ENCODE measurements at regions not wholly inside any gene's neighbourhood (a gene's known extent, or its start where the extent isn't known, plus 50 kb on each side); places are given as distances from the start of the nearest gene placed in this dataset.

GRCh38 chr16:87067836-87068761 lies 249.1 kb downstream of the C16orf95 start:
- no peak for DNase-seq (ENCODE audit: low spot score)

- no peak for DNase-seq (ENCODE audit: low spot score)
These were observed 248.4 kb downstream of the C16orf95 start for GRCh38 chr16:87068762-87069150.

GRCh38 chr16:87070657-87071056 lies 246.5 kb downstream of the C16orf95 start:
- no peak for DNase-seq (ENCODE audit: low spot score)

DNA sequence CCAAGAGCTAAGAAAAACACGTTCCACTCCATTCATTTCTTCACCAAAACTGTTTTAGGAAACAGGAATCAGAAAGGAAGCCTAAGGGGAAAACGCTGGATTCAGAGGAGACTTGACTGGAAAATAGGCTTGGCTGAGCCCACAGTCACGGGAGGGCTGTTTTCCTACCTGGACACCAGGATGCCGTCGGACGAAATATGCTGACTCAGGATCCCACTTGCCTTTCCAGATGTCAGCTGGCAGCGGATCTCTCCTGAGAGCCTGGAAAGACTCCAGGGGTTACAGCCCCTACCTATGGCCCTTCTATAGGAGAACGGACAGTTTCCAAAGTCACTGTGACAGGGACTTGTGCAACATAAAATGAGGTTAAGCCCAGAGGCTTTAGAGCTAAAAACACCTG lies 245.1 kb downstream of the C16orf95 start:
- DNase-seq (ENCODE audit: low spot score), result no peak

- no peak for DNase-seq (ENCODE audit: low spot score)
These were observed 242.4 kb downstream of the C16orf95 start for GRCh38 chr16:87074641-87075318.

- DNase-seq (ENCODE audit: low spot score), result no peak
These were observed 241.8 kb downstream of the C16orf95 start for GRCh38 chr16:87075319-87075860.

DNA sequence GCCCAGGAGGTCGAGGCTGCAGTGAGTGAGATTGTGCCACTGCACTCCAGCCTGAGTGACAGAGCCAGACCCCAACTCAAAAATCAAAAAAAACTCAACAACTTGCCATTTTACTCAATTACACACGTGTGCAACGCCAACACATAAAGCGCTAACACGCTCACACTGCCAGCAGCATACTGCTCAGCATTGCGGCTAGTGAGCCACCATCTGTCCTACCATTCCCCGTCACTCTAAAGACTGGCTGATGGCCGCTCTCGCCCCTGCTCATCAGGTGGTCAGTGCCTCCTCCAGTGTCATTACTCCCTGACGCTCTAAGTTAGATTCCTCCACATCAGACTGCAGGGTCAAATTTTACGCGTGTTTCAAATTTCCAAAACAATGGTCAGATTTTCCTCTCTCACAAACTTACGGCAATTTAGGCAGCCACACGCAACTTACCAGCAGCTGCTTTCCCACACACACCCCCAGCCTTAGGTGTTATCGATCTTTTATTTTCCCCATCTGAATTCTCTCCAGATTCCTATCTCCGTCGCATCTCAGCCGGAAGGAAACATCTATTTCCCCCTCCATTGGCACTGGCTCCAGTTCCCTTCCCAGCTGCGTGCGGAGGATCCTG lies 240.8 kb downstream of the C16orf95 start:
- DNase-seq (ENCODE audit: low spot score), result no peak

DNA sequence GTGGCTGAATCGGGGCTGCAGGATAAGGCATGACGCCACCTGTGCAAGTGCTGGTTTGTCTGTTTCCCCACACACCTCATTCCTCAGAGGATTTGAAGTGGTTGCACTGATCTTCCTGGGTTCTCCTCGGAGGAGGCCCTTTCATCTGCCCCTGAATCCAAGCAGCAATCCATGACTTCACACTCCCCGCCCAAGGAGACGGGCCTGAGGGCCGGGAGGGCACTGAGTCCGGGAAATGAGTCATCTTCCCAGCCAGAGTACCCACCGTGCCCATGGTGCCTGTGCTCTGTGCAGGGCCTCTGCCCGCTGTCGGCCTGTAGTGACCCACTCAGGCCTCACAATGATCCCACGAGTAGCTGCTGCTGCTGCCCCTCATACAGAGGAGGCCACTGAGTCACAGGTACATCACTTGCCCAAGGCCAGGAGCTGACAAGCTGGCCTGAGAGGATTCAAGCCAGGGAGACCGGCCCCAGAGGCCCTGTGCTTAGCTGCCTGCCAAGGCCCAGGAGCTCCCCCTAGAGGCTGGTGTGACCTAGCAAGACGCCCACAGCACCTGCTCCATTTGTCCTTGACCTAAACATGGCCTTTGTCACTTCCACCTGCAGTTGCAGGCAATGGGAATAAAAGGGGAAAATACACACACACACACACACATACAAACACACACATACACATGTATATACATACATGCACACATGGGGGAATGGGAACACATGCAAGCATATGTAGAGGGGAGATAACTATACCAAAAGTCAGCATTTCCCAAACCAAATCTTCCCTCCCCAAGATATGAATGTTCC lies 240.0 kb downstream of the C16orf95 start:
- DNase-seq (ENCODE audit: low spot score), result peak; percentile 61

GRCh38 chr16:87077750-87078127 lies 239.5 kb downstream of the C16orf95 start:
- DNase-seq (ENCODE audit: low spot score), result no peak

- DNase-seq (ENCODE audit: low spot score), result no peak
These were observed 236.5 kb downstream of the C16orf95 start for GRCh38 chr16:87080571-87081167.

DNA sequence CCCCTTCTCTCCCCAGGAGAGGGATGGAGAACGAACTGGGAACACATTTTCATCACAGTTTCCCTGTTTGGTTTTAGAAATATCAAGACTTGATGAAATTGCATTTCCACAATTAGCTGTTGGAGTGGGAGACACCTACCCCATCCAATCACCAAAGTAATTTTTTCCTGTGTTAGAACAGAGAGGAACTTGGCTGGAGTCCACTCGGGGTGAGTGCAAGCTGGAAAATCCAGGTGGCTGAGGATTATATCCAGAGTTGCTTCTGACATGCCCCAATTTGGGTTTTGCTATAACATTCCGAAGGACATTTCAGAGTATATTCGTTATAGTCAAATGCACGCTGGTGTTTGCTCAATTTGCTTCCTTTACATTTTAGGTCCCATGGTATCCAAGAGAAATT lies 231.8 kb downstream of the C16orf95 start:
- no peak for DNase-seq (ENCODE audit: low spot score)

DNA sequence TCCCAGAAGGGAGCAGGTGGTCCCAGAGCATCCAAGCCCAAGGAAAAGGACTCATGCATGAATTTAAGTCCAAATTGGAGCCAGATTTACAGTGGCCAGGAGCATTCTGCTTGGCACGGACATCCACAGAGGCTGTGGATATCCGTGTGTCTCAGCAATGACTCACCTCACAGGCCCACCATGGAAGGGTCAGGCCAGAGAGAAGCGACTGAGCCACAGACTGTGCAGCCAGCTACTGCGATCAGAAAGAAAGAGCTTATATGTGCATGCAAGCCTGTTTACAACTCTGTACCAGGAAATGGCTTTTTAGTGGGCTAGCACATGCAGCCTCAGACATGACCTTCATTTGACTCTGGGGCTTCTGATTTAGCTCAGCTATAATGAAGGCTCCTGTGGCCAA lies 231.0 kb downstream of the C16orf95 start:
- no peak for DNase-seq (ENCODE audit: low spot score)

- DNase-seq (ENCODE audit: low spot score), result no peak
These were observed 230.6 kb downstream of the C16orf95 start for GRCh38 chr16:87086575-87086974.

- no peak for DNase-seq (ENCODE audit: low spot score)
These were observed 224.2 kb downstream of the C16orf95 start for GRCh38 chr16:87092958-87093357.

DNA sequence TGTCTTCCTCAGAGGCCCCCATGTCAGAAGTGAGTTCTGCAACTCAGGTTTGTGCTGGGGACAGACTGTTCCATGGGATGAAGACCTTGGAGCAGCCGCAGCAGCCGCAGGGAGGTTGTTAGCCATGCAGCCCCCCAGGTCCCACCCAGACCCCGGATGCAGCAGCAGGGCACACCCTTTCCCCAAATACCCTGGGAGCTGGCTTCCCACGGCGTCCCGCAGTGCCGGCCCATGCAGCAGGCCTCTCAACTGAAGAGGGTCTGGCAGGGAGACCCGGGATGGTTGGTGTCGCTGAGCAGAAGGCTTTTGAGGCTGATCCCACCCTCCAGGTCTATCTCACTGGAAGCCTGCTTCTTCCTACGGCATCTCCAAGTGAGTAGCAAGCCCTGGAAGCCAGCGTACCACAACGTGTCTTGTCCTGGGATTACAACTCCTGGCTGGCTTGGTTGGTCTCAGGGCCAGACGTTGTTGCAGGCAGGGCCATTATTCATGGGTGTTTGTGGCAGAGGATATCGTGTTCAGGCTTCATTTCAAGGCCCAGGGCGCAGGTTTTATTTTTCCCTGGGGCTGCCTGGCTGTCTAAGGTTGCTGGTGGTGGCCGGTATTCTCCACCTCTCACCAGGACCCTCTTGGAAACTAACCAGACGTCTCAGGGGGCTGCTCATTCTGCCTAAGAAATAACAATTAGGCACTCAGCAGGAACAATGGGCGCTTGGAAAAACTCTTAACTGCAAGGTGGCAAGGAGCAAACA lies 223.2 kb downstream of the C16orf95 start:
- DNase-seq (ENCODE audit: low spot score), result no peak

GRCh38 chr16:87094556-87094865 lies 222.7 kb downstream of the C16orf95 start:
- no peak for DNase-seq (ENCODE audit: low spot score)

DNA sequence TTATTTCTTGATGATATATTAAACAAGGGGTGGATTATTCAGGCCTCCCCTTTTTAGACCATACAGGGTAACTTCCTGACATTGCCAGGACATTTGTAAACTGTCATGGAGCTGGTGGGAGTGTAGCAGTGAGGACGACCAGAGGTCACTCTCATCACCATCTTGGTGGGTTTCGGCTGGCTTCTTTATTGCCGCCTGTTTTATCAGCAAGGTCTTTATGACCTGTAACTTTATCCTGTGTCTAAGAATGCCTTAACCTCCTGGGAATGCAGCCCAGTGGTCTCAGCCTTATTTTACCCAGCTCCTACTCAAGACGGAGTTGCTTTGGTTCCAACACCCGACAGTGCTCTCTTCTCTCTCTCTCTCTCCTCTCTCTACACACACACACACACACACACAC lies 221.9 kb downstream of the C16orf95 start:
- DNase-seq (ENCODE audit: low spot score), result no peak

DNA sequence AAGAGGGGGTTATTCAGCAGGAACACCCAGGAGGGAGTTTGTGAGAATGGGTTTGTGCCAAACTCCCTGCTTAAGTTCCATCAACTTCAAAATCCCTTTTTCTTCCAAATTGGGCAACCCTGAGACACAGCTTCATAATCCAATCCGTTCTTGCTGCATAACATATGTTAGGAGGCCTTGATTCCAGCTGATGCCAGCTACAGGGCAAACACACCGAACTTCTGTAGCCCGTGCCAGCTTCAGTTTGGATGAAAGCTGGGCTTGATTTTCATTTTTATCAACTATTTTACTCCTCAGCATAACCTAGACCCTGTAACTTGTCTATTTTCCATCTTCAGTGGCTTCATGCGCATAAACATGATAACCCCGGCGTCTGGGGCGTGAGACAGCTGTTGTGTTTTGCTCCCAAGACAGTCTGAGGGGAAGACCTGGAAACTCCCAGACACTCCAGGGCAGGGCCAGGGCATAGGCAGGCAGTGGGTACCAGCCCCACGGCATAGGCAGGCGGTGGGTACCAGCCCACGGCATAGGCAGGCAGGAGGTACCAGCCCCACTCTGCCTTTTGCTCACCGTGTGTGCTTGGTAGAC lies 220.4 kb downstream of the C16orf95 start:
- DNase-seq (ENCODE audit: low spot score), result no peak

GRCh38 chr16:87098361-87098760 lies 218.8 kb downstream of the C16orf95 start:
- DNase-seq (ENCODE audit: low spot score), result no peak

- DNase-seq (ENCODE audit: low spot score), result no peak
These were observed 218.0 kb downstream of the C16orf95 start for GRCh38 chr16:87098976-87099720.

All from D341Med (cell line).